Hepatocyte (in vitro differentiated cells): ENCODE measurements at regions not wholly inside any gene's neighbourhood (a gene's known extent, or its start where the extent isn't known, plus 50 kb on each side); places are given as distances from the start of the nearest gene placed in this dataset.

ENCODE experiments used
- CTCF ChIP-seq: fragments of 200-600 bp; sonication (generic); IDR thresholded peaks from 2 replicates; pipeline ENCODE4 v1.5.1; 2016; ENCODE audit warnings: antibody characterized with exemption, mild to moderate bottlenecking; ENCODE audit not compliant: poor library complexity
- EZH2 ChIP-seq: fragments of 200-600 bp; sonication (generic); IDR thresholded peaks from 2 replicates; pipeline ENCODE4 v1.6.1; 2016; ENCODE audit warnings: antibody characterized with exemption, mild to moderate bottlenecking, borderline replicate concordance
- EZH2phosphoT487 ChIP-seq: fragments of 200-600 bp; sonication (generic); IDR thresholded peaks from one replicate; pipeline ENCODE4 v1.6.1; 2018; ENCODE audit warnings: antibody characterized with exemption, mild to moderate bottlenecking, low read depth, moderate library complexity; ENCODE audit not compliant: unreplicated experiment, severe bottlenecking

- TF ChIP-seq CTCF (no peak), EZH2 (no peak), EZH2phosphoT487 (no peak)
These were observed 65.6 kb upstream of the SEMA6A start for GRCh38 chr5:116640236-116640635.
